ENCODE measurements at regions not wholly inside any gene's neighbourhood (a gene's known extent, or its start where the extent isn't known, plus 50 kb on each side); places are given as distances from the start of the nearest gene placed in this dataset.

GRCh38 chr2:147547440-147547839, 297.4 kb upstream of the ACVR2A start:
- no peak for DNase-seq

DNA sequence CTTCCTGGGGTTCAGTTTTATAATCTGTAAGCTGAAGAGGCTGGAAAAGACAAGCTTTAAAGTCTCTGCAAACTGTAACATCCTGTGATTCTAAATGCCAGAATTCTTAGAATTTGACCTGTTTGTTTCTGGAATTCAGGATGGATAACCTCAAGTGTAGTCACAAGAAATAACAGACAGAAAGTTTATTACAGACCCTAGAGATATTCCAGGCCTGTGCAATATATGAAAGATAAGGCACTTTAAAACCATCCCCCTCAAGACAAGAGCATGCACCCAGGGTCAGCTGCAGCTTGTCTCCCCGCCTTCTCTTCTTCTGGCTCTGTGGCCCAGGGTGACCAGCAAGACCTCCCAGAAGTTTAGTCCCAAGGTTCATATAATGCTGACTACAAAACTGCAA, 298.7 kb upstream of the ACVR2A start:
- no peak for DNase-seq

DNA sequence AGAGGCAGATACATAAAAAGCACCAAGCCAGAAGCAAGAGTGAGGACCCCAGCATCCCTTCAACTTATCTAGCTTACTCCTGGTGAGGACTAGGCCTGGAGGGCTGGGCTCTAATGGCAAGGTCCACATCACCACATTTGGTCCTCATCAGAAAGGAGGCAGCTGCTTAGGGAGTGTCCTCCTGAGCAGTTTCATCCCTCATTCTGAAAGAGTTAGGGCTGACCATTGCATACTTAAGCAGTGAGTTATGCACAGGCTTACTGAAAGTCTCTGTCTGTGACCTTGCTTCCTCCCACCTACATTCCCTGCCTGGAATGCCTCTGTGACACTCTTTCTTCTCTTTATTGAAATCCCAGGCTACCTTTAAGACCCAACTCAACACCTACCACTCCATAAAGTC, 301.8 kb upstream of the ACVR2A start:
- no peak for DNase-seq

GRCh38 chr2:147542351-147542750, 302.5 kb upstream of the ACVR2A start:
- no peak for DNase-seq

DNA sequence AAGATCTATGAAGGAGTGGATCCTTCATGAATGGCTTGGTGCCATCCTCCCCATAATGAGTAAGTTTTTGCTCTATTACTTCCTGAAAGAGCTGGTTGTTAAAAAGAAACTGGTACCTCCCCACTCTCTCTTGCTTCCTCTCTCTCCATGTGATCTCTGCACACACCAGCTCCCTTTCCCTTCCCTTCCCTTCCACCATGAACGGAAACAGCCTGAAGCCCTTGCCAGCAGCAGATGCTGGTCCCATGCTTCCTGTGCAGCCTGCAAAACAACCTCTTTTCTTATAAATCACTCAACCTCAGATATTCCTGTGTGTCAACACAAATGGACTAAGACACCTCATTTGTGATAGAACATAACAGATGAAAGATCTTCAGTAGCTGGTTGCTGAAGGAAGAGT, 303.5 kb upstream of the ACVR2A start:
- DNase-seq = no peak

DNA sequence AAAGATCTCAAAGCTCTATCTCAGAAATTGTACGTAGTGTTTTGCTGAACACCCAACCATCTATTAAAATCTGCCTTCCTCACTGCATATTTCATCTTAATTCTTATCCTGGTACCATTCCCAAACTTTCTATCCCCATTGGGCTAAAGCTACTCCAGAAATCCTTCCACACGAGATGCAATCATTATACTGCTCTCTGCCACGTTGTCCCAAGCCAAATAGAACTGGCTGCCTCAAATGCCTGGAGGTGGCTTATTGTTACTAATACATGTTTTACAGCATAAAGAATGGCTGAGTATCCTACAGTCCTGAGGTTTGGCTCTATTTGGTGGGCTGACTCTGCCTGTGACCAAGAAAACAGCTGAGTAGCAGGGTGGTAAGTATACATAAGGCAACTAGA, 306.0 kb upstream of the ACVR2A start:
- DNase-seq = no peak

- DNase-seq = no peak
These were observed 306.7 kb upstream of the ACVR2A start for GRCh38 chr2:147538088-147538487.

DNA sequence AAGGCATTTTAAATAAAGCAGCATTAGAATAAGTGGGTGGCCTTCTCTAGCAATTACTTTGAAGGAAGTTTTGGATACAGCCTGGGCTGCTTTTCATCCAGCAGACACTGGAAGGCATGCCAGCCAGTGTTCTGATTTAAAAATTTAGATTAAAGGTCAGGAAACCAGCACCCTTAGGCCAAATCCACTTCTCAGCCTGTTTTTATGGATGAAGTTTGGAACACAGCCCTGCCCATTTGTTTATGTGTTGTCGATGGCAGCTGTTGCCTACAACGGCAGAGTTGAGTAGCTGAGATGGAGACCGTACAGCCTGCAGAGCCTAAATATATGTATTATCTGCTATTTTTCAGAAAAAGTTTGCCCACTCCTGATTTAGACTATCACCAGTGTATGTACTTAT, 313.6 kb upstream of the ACVR2A start:
- no peak for DNase-seq

DNA sequence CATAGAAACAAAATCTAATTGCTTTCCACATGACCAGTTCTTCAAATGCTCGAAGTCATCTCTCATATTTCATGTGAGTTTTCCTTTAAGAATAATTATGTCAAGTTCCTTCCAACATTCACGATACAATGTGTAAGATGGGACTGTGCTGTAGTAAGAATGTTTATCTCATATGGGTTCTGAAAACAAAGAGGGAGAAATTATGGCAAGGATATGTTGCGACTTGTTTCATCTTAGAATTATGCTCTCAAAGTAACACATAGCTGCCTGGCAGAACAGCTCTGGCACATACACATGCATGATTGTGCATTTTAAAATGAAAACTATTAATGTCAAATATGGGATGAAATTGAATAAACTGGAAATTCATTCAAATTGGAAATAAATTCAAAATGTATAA, 314.8 kb upstream of the ACVR2A start:
- DNase-seq = no peak

DNA sequence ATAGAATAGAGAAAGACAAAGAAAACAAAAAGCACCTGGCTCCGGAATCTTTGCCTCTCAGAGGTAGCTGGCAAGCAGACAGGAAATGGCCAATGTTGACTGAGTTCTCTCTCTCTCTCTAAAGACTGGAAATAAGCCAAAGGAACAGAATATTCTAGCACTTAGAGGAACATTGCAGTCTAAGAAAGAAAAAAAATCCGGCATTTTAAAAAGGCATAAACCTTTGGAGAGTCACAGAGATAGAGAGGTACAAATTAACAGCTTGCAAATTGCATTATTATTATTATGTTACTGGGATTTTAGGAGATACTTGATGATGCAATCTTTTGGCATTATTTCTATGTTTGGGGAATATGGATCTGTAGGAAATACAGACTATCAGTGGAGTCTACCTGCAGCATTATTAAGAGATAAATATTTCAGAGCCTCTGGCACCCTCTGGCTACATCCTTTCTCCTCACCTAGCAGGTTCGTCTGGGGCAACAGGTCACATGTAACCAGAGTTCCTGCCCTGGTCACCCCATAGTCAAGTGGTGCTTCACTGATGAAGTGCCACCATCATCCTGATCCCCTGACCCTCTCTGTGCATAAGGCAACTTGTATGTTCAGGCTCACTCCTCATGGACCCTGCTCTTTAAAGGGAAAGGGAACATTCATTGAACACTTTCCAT, 318.9 kb upstream of the ACVR2A start:
- DNase-seq = peak; percentile 8

DNA sequence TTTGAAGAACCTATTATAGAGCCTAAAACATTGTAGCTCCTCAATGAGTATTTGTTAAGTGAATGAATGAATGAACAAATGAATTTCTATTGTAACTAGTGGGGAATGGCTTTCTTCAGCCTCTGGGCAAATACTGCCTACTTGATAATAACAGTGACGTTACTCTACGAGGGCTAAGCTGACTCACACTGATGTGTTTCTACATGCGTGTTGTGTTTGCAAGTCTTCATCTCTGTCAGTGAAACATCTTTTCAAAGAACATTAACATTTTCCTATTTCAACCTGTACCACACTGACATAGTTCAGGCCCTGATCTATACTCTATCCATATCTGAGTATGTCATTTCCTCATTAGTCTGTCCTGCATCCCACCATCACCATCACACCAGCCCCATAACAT, 319.9 kb upstream of the ACVR2A start:
- DNase-seq = no peak

DNA sequence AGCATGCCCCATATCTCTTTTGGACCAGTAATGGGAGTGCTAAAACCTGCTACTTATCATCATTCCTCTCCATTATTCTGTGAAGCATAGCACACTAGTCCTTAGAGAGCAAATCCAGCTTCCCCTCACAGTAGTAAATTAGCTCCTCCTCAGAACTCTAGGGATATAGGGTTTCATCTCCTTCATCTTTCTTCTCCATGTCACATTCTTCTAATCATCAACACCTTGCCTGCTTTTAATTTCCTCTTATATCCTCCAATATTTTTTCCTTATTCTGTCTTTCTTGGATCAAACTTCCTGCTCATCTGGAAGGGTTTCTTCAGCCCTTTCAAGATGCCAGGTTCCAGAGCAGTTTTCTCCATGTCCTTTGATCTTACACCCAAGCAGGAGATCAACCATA, 321.4 kb upstream of the ACVR2A start:
- no peak for DNase-seq

- DNase-seq = no peak
These were observed 322.9 kb upstream of the ACVR2A start for GRCh38 chr2:147521936-147522335.

GRCh38 chr2:147520817-147521216, 324.0 kb upstream of the ACVR2A start:
- no peak for DNase-seq

DNA sequence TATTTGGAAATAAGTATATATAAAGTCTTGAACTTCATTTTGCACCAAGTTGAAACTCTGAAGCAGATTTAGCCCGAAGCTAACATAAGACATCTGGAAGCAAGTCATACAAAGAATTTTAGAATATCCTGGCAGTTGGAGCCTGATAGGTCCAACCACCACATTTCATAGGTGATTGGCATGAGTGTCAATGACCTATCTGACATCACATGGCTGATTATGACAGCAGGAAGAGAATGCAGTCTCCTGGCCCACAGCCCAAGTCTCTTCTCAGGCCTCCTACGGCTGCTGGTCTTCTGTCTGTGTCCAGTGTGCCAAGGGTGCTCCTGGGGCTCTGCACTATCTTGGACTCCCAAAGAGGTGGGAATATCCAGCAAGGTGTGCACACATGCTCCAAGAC, 325.7 kb upstream of the ACVR2A start:
- no peak for DNase-seq

GRCh38 chr2:147515213-147515612, 329.6 kb upstream of the ACVR2A start:
- DNase-seq = no peak

DNA sequence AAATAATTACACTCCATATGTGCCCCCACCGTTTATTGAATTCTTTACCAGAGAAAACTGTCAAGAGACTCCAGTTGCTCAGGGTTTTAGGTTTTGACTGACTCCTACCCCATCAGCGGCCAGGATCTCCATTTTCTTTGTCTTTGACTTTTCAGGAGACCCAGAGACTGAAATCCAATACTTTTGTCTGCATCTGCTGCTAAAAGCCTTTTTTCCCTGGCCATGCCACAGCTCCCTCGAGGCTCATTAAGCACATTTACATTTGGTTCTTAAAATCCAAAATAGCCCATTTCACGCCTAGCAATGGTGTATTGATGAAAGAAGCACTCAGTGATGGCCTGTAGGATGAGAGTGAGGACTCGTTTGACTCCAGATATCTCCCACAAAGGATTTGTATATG, 332.6 kb upstream of the ACVR2A start:
- DNase-seq = no peak

DNA sequence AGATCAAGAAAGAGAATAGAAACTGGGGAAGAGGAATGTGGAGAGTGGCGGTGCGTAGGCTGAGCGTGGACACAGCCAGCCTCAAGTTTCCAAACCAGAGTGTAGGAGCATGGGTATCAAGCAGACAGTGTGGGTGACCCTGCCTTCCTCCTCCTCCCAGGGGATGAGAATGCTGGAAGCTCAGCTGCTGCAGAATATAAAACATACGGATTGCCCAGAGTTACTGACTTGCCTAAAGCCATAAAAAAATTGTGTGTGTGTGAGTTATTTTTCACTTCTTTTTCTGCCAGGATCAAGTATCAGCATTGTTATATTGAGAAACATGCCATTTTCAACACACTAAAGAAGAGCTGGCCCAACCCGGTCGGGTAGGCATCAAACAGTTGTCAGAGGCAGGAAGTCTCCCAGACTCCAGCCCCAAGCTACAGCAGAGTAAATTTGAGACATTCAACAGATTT, 333.3 kb upstream of the ACVR2A start:
- no peak for DNase-seq

DNA sequence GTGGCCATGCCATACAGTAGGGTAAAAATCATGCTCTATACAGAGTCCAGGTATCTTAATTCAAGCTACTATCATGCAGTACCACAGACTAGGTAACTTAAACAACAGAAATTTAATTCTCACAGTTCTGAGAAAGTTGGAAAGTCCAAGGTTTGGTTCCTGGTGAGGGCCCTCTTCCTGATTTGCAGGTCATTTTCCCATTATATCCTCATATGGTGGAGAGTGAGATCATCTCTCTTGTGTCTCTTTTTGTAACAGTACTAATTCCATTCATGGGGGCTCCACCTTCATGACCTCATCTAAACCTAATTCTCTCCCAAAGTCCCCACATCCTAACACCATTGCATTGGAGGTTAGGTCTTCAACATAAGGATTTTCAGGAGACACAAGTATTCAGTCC, 335.0 kb upstream of the ACVR2A start:
- DNase-seq = no peak

DNA sequence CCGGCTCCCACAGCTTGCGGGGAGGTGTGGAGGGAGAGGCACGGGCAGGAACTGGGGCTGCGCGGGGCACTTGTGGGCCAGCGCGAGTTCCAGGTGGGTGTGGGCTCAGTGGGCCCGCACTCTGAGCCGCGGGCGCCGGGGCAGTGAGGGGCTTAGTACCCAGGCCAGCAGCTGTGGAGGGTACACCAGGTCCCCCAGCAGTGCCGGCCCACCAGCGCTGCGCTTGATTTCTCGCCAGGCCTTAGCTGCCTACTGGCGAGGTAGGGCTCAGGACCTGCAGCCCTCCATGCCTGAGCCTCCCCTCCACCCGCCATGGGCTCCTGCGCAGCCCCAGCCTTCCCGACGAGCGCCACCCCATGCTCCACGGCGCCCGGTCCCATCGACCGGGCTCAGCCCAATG, 337.9 kb upstream of the ACVR2A start:
- no peak for DNase-seq

GRCh38 chr2:147502711-147503290, 342.0 kb upstream of the ACVR2A start:
- DNase-seq = no peak

GRCh38 chr2:147501968-147502367, 342.9 kb upstream of the ACVR2A start:
- no peak for DNase-seq

DNA sequence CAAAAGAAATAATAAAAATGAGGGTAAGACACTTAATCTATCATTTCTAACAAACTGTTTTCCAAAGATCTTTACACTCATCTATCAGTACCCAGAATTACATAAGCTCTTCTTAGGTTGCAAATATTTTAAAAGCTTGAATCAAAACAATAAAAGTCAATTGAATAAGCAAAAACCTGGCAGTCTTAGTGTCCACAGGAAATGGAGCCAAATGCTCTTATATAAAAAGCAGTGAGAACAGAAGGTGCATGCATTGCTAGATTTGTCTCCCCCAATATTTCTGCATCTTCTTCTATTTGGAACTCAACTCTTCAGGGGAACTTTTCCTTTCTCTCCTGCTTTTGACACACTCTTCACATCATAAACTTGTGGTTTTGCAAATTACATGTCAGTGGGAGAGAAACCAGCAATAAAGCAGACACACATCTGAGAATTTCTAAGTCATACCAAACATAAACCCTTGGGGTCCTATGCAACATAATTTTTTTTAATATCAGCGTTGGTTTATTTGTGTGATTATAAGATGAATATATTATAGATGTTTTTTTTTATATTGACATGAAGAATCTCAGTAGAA, 343.9 kb upstream of the ACVR2A start:
- DNase-seq = no peak

GRCh38 chr2:147500229-147500628, 344.6 kb upstream of the ACVR2A start:
- peak; percentile 38 for DNase-seq

DNA sequence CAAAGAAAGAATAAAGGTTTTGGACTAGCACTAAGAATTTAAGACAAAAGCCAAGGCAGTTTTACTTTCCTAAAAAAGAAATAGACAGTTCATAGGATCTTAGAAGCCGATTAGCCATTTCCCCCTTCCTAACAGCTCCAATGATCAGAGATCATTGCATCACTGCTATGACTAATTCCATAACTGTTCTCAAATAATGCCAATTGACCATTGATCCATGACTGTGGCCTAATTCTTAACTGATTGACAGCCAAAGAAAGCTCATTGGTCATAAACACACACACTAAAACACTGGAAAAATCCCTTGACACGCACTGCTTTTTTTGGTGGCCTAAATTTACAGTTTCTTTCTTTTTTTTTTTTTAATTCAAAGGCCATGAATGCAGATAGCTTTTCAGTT, 345.0 kb upstream of the ACVR2A start:
- no peak for DNase-seq

Data from CD4-positive, alpha-beta T cell treated with Interleukin-10 for 1 hour (primary cell).